ENCODE measurements at regions not wholly inside any gene's neighbourhood (a gene's known extent, or its start where the extent isn't known, plus 50 kb on each side); places are given as distances from the start of the nearest gene placed in this dataset.

- TF ChIP-seq CTCF (IDR thresholded peaks at IDR 0.05): no peak
- TF ChIP-seq POLR2A (IDR thresholded peaks at IDR 0.05): no peak
- whole genome bisulfite sequencing, 2 donors: 71 to 73% methylated on average over 6 of the region's 6 CpGs
- intact Hi-C loops (cut with DNase I; ENCODE audit: low total_unique reads): no loop called here
- H3K4me3 ChIP-seq (ENCODE audit: low read depth, poor library complexity, severe bottlenecking): no peak overlapping the region
- DNase-seq (ENCODE audit: low spot score in 2 of 2): no peak
Observed at GRCh38 chr6:4521070-4521469, 255.1 kb upstream of the CDYL start.

GRCh38 chr6:4518506-4518905 is 257.7 kb upstream of the CDYL start:
- no peak overlapping the region for H3K4me3 ChIP-seq (ENCODE audit: low read depth, poor library complexity, severe bottlenecking)
- DNase-seq (ENCODE audit: low spot score in 2 of 2): no peak
- 70 to 79% methylated on average over 2 of the region's 2 CpGs for WGBS, 2 donors
- intact Hi-C loops (cut with DNase I; ENCODE audit: low total_unique reads): no loop called here
- TF ChIP-seq CTCF (IDR thresholded peaks at IDR 0.05): no peak
- no peak for TF ChIP-seq POLR2A (IDR thresholded peaks at IDR 0.05)

GRCh38 chr6:4516206-4516605 is 260.0 kb upstream of the CDYL start:
- no peak overlapping the region for H3K4me3 ChIP-seq (ENCODE audit: low read depth, poor library complexity, severe bottlenecking)
- no peak for TF ChIP-seq CTCF (IDR thresholded peaks at IDR 0.05)
- no peak for TF ChIP-seq POLR2A (IDR thresholded peaks at IDR 0.05)
- DNase-seq (ENCODE audit: low spot score in 2 of 2): no peak
- 80 to 84% methylated on average over 5 of the region's 5 CpGs for WGBS, 2 donors
- intact Hi-C loops (cut with DNase I; ENCODE audit: low total_unique reads): no loop called here

DNA sequence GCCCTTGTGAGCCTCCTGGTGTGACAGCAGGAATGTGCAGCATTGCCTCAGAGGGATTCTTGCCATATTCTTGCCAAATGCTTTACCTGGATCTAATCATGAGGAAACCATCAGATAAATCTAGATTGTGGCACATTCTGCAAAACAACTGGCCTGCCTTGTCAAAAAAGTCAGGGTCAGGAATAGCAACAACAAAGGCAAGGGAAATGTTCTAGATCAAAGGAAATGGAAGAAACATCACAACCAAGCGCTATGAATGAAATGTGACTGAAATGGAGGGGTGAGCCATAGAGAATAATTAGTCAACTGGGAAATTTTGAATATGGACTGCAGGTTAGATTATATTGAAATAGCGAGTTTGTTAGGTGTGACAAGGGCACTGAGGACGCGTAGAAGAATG is 262.6 kb upstream of the CDYL start:
- TF ChIP-seq POLR2A (IDR thresholded peaks at IDR 0.05) (no peak), CTCF (IDR thresholded peaks at IDR 0.05) (no peak)
- intact Hi-C loops (cut with DNase I; ENCODE audit: low total_unique reads): no loop called here
- no peak overlapping the region for H3K4me3 ChIP-seq (ENCODE audit: low read depth, poor library complexity, severe bottlenecking)
- WGBS, 2 donors: 87 to 89% methylated on average over 4 of the region's 4 CpGs
- no peak for DNase-seq (ENCODE audit: low spot score in 2 of 2)

DNA sequence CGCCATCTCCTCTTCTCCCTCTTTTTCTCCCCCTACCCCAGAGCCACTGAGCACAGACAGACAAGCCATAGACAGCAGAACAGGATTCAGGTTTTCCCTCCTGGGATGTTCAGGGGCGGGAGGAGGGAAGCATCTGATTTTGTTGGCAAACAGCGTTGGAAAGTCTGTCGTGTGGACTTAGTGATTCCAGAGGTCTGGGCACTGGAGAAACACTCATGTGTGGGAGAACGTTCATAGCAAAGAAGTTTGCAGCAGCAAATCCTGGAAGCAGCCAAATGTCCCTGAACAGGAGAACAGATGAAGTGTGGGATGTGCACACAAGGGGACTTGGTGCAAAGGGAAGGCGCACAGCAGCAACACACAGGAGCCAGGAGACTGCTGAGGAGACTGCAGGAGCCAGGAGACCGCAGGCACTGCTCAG is 264.1 kb upstream of the CDYL start:
- TF ChIP-seq CTCF (IDR thresholded peaks at IDR 0.05) (no peak), POLR2A (IDR thresholded peaks at IDR 0.05) (no peak)
- intact Hi-C loops (cut with DNase I; ENCODE audit: low total_unique reads): no loop called here
- no peak for DNase-seq (ENCODE audit: low spot score in 2 of 2)
- no peak overlapping the region for H3K4me3 ChIP-seq (ENCODE audit: low read depth, poor library complexity, severe bottlenecking)
- 65 to 75% methylated on average over 7 of the region's 7 CpGs for whole genome bisulfite sequencing, 2 donors

- DNase-seq (ENCODE audit: low spot score in 2 of 2): no peak
- H3K4me3 ChIP-seq (ENCODE audit: low read depth, poor library complexity, severe bottlenecking): no peak overlapping the region
- TF ChIP-seq CTCF (IDR thresholded peaks at IDR 0.05) (no peak), POLR2A (IDR thresholded peaks at IDR 0.05) (no peak)
- intact Hi-C loops (cut with DNase I; ENCODE audit: low total_unique reads): no loop called here
- WGBS, 2 donors: 75 to 85% methylated on average over 5 of the region's 5 CpGs
Observed at GRCh38 chr6:4511641-4512020, 264.6 kb upstream of the CDYL start.

Data from lower leg skin (tissue), 4 donors.